Right forelimb (tissue), 1 donor: ENCODE measurements at regions not wholly inside any gene's neighbourhood (a gene's known extent, or its start where the extent isn't known, plus 50 kb on each side); places are given as distances from the start of the nearest gene placed in this dataset.

Experiments
- DNase-seq: peaks from one replicate; pipeline ENCODE4 v3.0.0-alpha.2; 2018

DNA sequence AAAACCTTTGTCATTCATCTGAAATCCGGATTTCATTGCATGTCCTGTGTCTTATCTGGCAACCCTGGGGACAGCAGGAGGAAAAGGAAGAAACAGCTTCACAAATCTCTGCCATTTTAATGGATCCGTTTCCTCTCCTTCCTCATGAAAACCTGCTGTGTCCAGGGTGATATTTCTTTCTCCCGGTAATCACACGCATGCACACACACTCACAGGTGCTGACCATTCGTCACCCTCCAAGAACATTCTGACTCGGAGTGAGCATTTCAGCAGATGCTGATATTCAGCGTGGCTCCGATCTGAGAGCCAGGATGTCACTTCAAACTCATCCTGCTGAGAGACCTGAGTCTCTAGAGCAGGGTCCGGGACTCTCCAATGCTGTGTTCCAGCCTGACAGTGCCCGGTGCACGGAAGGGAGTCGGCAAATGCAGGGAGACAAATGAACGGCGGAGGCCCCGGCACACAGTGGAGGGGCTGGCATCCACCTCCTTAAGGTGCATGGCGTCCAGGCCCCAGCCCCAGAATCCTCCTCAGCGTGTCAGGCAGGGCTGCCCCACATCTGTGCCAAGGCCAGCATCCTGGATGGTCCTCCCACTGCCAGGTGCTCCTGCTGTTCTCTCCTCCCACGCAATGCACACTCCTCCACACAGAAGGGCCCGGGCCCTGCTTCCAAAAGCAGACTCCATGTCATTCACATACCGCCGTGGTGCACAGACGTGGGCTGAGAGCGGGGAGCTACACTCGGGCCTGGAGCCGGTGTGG is 70.7 kb downstream of the RBFOX3 start:
- no peak for DNase-seq

DNA sequence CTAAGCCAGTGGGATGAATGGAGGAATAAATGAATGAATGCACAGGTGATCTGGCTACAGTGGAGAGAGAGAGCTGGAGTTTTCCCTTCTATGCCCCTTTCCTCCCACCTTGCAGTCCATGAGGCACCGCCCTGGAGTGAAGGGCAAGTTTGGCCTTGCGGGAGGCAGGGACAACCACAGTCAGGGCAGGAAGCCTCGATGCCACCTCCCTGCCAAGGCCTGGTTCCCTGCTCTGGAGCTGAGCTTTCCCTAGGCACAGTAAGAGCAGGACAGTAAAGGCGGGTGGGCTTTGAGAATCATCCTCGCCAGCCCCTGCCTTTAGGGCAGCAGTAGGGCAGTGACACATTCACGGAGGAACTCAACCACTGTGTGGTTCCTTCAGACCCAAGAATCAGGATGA is 72.6 kb downstream of the RBFOX3 start:
- no peak for DNase-seq

DNA sequence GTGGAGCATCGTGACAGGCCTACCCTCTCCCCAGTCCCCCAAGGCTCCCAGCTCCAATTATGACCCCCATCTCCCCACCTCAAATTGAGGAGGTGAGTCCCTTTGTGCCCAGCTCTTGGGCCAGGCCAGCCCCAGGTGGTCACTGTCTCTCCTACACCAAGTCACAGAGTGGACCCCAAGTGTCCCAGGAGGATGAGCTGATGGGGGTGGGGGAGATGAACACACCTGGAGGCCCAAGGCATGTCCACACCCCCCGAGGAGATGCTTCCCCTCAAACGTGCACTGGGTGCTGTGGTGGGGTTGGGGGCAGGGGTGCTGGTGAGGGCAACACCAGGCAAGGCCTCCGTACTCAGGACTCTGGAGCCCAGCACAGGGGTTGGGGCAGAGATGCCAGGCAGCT is 73.2 kb downstream of the RBFOX3 start:
- no peak for DNase-seq

DNA sequence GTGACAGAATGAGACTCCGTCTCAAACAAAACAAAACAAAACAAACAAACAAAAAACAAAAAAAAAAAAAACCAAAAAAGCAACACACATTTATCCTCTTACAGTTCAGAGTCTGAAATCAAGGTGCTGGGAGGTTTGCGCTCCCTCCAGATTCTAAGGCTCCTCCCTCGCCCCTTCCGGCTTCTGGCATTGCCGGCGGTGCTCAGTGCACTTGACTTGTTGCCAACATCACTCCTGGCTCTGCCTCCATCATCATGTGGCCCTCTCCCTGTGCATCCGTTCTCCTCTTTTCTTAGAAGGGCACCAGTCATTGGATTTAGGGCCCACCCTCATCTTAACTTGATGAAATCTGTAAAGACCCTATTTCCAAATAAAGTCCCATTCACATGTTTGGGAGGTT is 73.8 kb downstream of the RBFOX3 start:
- no peak for DNase-seq

DNA sequence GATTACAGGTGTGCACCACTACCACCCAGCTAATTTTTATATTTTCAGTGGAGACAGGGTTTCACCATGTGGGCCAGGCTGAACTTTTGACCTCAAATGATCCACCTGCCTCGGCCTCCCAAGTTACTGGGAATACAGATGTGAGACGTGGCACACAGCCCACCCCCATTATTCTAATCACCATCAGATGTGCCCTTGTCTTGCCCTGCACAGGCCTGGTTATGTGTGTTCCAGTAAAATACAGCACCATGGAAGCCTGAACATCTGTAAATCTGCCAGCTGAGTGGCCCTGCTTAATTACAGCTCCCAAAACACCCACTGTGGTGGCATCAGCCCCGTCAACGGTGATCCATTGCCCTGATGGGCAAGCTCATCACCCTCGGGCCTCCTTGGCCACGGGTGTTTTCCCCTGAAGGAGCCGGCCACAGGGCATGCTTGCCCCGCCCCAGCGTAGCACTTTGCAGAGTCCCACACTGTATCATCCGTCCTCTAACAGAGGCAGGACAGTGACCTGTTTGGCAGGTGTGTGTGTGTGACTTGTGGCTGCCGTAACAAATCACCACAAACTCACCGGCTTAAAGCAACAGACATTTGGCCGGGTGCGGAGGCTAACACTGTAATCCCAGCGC is 74.5 kb downstream of the RBFOX3 start:
- no peak for DNase-seq

DNA sequence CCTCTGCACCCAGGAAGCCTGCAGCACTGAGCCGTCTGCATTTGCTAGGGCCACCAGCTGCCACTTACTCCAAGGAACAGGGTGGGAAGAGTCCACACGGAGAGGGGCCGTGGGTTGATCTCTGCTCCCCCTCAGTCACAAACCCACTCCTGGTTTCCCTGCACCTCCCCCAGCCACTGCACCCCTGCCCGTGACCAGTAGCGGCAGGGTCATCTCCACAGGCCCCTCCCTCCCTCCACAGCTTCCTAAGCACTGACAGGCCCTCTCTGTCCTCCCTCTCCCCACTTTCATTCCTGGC is 75.2 kb downstream of the RBFOX3 start:
- no peak for DNase-seq

DNA sequence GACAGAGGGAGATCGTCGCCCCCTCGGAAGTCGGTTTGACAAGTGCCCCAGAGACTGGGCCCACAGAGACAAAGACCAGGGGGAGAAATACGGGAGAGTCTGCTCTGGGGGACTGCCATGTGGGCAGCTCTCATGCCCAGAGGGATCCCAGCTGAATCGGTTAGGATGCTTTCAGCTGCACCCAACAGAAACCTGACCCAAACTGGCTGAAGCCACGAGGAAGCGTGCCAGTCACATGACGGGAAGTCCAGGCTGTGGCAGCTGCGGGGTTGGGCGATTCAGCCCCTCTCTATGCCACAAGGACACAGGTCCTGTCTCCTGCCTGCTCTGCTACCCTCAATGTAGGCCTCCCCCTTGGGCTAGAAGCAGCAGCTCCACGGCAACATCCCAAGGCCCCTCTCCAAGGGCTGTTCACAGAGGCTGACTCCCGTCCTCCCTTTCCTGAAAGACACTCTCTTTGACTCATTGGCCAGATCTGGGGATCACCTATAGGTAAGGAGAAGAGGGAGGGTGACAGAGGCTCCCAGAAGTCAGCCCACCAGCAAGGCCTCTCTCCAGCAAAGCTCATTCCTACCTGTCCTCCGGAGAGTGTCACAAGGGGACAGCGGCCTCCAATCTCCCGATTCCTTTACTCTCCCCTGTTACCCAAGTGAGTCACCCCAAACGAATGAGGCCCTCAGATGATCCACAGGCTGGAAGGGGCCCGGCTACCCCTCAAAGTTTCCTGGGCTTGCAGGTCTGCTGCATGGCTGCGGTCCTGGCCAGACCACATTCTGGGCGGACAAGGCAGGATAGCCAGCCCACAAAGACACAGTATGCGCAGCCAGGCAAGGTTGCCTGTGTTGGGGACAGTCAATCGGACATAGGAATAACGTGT is 75.8 kb downstream of the RBFOX3 start:
- DNase-seq = no peak

DNA sequence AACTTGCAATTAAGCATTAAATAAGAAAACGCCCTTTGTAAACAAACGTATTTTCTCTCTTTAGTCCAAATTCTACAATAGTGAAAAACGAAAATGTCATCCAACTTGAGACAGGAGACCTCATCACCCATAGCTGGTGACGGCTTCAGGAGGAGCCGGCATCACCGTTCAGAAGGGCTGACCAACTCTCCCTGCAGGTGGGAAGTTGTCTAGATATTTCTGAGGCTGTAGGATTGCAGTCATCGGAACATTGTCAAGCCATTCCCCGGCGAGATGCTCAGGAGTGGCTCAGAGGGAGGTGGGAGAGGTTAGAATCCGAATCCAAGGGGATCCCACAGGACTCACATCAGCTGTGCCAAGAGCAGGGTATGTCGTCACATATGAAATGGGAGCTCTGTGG is 76.7 kb downstream of the RBFOX3 start:
- DNase-seq = no peak

DNA sequence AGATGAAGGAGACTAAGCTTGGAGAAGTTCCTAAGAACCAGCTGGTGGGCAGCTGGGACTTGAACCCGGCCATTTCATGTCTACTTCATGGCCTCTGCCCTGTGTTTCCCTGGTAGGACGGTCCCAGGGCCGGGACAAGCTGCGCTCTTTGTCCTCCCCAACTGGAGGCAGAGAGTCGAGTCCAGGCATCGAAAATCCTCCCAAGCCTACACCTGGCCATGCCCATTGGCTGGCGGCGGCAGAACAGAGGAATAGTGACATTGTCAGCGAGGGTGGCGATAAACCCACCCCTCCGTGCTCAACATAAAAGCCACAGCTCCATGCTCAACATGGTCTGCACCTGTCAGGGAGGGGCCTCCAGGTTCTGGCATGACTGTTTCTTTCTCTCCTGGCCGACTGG is 77.7 kb downstream of the RBFOX3 start:
- no peak for DNase-seq

DNA sequence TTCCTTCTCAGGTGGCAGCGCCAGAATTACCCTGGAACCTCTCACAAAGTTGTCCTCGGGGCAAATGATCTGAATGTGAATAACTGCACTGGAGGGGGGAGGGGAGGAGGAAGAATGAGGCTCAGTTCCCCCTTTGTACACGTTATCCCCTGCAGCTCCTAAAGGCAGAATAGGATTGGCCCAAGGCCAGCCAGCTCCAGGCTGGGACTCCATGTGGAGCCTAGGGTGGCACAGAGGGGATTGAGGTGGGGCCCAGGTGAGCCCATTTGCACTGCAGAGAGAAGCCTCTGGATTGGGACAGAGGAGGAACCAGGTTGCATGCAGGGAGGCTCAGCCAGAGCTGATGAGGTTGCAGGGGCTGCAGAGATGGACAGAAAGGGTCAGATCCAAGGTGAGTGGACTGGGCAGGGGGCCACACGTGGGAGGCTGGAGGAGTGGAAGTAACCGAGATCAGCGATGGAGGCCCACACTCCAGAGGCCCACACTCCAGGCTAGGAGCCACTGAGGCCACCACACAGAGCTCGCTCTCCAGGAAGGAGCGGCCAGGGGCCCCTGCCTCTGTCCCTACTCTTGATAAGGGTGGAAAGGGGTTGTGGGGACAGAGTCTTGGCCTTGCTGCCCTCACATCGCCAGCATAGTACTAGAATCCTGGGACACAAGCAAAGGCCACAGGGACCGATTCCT is 78.6 kb downstream of the RBFOX3 start:
- no peak for DNase-seq

DNA sequence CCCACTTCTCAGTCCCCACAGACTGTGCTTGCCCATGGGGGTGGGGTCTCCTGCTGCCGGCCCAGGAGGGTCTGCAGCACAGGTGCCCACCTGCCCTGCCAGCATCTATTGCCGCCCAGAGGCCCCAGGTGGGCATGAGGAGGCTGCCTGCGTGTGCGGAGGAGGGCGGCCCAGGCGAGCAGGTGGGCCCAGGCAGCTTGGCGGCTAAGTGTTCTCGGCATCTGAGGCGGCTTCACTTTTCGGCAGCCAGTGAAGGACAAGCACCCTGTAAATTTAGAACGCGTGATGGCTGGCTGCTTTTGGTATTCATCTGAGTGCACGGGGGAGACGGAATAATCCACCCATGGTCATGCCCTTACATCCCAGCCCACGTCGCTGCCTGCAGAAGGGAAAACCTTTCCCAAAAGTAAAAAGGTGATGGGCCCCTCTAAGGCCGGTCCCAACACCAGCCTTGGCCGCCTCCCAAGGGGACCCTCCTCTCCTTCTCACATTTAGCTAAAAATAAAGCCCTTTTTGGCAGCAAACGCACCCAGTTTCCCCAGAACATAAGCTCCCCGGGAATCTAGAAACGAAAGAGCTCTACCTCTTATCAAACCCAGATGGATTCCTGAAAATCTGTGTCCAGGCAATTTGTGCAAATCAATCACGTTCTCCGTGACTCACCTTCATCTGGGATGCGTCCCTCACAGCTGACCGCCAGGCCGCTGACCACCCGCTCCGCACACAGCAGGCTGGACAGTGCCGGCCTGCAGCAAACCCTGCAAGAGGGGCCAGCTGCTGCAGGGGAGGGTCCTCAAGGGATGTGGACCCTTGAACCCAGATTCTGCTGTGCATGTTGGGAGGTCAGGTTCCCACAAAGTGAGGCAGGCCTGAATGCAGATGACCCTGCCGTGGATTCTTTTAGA is 79.4 kb downstream of the RBFOX3 start:
- no peak for DNase-seq

DNA sequence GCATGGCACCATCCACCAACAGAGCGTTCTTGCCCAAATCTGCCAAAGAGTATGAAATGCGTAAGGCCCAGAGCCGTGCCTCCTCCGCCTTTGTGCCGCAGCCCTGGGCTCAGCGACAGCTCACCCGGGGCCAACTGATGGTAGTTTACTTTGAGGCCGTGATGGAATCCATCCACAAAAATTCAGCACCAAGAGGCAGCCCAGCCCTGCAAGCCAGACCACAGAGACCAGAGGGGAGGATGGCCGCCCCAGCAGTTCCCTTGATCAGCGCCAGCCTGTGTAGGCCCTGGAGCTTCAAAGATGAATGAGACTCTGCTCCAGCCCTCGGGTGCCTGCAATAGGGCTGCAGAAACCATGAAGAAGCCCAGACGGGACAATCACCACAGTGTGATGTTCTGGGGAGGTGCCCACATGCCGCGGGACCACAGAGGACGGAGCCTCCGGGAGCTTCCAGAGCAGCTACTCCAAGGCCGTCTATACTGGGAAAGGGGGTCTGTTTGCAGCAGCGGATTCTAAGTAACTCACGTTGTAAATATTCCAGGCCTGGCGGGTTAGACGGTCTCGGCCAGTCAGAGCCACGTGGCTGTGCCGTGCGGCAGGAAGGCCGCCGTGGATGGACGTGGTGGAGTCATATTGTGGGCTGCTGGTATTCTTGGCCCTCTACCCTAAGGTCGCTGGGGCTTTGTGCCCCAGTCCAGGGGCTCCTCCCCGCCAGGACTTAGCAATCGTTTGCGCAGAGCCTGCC is 80.3 kb downstream of the RBFOX3 start:
- DNase-seq = no peak

DNA sequence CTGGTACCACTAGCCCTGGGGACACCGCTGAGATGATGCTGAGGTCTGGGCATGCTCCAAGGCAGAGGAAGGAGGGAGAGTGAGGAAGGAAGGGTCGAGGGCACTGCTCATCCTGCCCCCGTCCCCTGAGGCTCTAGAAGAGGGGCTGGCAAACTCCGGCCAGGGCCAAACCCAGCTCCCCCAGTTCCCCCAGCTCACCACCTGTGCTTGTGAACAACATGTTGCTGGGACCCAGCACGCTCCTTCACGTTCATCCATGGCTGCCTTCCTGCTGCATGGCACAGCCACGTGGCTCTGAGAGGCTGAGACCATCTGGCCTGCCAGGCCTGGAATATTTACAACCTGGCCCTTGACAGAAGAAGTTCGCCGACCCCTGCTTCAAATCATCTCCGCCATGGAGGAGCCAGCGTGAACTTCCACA is 81.2 kb downstream of the RBFOX3 start:
- no peak for DNase-seq

DNA sequence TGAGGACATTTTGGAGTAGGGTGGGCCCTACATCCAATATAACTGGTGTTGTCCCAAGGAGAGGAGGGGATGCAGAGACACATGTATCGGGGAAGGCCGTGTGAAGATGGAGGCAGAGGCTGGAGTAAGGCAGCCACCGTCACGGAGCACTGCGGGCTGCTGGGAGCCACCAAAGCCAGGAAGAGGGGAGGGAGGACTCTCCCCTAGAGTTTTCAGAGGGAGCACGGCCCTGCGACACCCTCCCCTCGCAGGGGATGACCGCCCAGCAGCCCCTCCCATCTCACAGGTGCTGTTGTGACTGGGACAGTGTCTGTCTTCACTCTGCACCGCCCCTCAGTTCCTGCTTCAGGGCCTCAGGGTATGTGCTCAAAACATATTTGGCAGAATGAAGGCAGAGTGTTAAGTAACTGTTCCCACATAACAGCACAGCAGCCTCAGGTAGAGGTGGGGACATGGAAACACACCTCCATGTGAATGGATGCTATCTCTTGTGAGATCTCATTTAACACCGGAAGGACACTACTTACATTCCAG is 82.2 kb downstream of the RBFOX3 start:
- no peak for DNase-seq

DNA sequence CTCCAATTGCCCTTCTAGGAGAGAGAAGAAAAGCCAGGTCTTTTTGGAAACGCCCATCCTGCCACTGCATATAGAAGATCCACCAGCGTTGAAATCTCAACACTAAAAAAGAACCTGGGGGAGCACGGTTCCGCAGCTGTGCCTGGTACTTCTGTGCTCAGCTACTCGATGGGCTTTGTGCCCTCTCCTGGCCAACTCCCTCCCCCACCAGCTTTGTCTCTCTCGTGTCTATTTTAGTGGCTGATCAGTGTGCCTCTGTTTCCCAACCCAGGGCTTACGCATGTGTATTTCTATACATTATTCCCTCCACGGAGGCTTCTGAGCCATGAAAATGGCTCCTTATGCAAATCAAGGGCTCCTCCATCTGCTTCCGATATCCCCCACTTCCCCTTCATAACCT is 83.5 kb downstream of the RBFOX3 start:
- no peak for DNase-seq

DNA sequence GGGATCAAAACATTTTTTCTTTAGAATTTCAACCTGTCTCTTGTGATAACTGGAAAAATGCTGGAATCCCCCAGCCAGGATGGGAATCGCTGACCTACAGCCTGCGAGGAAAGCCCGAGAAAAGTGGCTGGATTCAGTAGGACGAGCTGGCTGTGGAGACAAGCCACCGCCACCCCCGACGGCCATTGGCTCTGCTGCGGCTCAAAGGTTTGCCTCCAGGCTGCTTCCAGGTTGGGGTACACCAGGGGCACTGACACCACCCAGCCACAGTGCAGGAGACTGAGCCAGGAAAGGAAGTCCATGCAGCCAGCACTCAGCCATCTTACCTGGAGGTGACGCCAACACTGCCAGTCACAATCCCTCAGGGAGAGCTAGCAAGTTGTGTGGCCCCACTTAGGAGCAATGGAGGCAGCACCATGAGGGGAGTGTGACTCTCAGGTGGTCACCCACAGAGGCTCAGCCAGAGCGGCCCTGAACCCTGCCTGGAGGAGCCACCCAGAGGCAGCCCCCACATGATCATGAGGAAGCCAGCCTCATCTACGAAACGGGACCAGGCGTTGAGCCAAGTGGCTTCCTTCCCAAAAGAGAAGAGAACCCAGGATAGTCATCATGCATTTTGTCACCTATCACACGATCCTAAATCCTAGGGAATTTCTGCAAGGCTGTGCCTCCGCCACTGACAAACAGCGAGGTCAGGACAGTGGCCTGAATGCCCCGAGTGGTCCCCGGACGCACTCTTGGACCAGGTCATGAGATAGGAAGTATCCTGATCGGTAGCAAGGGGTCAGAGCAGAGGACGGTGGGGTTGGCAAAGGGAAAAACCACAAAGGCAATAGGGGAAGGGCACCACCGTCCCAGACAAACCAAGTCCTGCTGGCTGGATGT is 84.8 kb downstream of the RBFOX3 start:
- no peak for DNase-seq

DNA sequence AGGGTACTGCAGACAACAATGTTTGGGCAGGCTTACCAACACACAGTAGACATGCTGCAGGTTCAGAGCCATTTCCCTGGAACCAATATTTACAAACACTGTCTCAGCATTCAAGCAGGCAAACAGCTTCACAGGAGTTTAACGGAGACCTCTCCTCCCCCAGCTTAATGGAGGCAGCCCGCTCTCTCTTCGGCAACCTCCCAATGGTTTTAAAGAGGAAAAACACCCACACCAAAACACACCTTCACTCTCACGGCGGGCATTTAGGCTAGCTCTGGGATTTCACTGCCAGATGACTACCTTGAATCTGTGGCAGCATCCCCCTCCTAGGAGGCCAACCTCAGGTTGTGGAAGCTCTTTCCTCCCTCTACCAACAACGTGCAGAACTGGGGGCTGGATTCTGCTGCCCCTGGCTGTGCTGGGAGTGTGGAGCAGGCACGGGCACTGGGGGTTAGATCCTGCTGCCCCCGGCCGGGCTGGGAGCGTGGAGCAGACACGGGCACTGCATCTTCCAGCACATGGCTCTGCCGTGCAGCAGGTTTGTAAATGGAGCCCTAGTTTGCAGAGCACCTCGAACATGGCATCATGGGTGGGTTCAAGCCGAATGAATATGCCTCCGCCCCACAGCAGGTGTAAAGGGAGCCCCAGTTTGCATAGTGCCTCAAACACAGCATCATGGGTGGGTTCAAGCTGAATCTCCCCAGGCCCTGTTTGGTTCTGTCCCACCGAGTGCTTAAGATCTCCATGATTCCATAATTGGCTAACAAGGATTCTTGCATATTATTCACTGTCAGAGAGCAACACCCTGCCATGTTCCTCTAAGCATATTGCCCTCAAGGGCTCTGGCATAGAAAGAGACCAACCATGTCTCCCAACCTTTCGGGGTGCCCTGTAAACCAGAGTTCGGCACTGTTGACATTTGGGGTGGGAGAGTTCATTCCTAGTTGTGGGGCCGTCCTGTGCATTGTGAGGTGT is 86.4 kb downstream of the RBFOX3 start:
- DNase-seq = no peak

DNA sequence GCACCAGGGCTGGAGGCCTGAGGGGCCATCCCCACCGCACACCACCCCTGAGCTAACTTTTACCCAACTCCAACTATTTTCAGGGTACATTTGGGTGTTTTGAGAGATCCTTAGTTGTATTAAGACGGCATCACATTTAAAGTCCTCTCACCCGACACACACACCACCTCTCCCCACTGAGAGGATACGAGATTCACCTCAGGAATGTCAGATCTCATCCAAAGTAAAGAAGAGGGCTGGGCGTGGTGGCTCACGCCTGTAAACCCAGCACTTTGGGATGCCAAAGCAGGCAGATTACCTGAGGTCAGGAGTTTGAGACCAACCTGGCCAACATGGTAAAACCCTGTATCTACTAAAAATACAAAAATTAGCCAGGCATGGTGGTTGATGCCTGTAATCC is 88.4 kb downstream of the RBFOX3 start:
- no peak for DNase-seq

DNA sequence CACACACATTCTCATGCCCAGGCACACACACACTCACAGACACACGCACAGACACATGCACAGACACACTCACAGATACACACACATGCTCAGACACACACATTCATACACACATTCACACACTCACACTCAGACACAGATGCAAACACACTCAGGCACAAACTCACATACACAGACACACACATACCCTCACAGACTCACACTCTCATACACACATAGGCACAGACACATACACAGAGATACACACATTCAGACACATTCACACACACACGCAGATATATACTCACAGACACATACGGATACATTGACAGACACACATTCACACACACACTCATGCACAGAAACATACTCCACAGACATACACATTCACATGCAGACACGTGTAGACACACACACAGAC is 89.6 kb downstream of the RBFOX3 start:
- DNase-seq = no peak
